GM21529 (cell line): ENCODE measurements at regions not wholly inside any gene's neighbourhood (a gene's known extent, or its start where the extent isn't known, plus 50 kb on each side); places are given as distances from the start of the nearest gene placed in this dataset.

Experiments
- ATAC-seq: cut with Tn5 transposase; IDR thresholded peaks from one replicate; pipeline ENCODE4 v1.9.1; 2021; ENCODE audit not compliant: unreplicated experiment

- no peak for ATAC-seq
These were observed 605.6 kb upstream of the TEX47 start for GRCh38 chr7:89401099-89401498.

DNA sequence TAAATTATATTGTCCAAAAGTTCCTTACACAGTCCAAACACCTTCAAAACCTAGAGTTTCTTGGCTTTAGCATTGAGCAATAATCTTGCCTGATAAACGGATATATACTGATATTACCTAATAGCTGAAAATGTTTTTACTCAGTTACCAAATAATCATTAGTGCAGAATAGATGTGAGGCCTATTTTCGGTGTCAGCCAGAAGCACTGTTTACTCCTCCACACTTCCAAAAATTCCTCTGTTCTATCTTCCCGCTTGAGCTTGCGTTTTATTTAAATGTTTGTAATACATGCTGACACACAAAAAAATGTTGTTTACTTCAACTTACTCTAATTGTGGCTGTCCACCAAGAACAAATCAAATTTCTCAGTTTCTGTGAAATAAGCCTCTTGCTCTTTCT is 606.2 kb upstream of the TEX47 start:
- no peak for ATAC-seq

DNA sequence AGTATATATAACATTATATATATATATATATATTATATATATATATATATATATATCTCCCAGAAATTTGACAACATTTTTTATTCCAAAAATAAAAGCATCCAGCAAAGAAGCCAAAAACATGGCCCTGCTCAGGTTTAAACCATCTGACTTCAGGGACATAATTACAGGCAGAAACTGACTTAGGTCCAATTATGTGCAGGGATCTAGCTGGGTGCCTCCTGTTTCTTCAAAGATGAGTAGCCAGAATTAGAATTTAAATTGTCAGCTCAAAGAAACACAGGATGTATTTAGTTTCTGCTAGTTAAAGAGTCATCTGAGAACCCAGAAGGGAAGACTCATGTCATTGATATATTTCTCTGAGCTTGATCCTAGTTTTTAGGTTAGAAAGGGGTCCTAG is 656.4 kb upstream of the TEX47 start:
- no peak for ATAC-seq

- ATAC-seq: no peak
These were observed 661.0 kb upstream of the TEX47 start for GRCh38 chr7:89456556-89456955.

GRCh38 chr7:89458114-89458513 is 662.6 kb upstream of the TEX47 start:
- ATAC-seq: no peak

GRCh38 chr7:89474456-89474855 is 678.9 kb upstream of the TEX47 start:
- no peak for ATAC-seq

DNA sequence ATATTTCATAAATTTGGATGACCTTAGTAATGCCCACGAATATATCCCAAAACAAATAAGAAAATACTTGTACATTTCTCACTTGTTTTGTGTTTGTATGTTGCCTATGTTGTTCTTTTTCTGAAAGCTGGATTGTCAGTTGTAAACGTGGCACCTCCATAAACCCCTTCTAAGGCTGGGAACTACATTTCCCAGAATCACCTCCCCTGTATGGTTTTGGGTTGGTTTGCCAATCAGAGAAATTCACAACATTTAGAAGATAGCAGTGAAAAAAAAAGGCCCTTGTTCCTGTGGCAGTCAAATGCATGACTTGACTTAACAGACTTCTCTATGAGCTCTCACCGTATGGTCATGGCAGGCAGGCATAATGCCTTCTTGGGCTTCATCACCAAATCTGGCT is 676.3 kb upstream of the STEAP1 start:
- ATAC-seq: no peak

GRCh38 chr7:89495704-89496103 is 658.6 kb upstream of the STEAP1 start:
- ATAC-seq: no peak

GRCh38 chr7:89500084-89500483 is 654.2 kb upstream of the STEAP1 start:
- no peak for ATAC-seq

DNA sequence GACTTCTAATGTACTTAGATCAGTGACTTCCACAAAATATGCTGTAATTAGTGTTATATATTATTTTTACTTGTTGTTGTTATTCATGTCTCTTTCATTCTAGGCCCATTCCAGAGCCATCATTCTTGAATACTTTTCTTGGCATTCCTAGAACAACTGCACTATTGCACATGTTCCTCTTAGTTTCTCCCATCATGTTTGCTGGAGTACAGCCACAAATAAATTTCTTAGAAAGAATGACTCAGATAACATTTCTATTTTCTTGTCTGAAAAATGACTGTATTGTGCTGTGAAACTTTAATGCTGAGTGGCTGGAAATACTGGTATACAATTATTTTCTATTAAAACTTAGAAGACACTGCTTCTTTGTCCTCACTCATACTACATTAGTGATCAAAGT is 651.0 kb upstream of the STEAP1 start:
- no peak for ATAC-seq

DNA sequence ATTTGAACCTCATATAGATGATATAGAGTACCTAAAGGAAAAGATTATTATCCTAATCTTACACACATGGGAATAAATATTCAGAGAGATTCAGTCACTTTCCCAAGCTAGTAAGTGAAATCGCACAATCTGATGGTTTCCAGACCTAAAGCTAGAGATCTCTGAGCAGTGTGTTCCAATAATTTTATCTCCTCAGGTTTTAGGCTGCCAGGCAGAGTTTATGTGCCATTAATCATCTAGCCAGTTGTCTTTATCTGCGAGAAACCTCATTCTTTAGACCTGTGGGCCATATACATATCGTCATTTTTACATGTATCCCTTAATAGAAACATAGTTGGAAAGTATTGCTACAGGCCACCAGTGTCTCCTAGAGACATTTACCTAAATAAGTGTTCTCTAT is 647.2 kb upstream of the STEAP1 start:
- ATAC-seq: no peak

DNA sequence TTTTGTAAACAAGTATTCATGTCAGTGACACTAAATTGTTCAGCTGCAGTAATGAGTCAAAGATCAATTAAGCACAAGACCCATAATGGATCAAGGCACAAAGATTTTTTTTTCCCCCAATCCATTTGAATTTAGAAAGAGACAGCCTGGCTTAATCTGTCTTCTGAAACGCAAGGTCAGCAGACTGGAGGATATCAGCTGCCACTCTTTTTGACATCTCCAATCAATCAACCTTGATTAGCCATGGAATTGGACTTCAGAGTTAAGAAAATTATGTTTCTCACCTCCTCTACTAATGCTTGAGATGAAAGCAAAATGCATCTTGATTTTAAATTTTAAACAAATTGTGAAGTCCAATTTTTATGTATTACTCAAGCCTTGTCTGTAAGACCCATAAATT is 642.4 kb upstream of the STEAP1 start:
- ATAC-seq: no peak

DNA sequence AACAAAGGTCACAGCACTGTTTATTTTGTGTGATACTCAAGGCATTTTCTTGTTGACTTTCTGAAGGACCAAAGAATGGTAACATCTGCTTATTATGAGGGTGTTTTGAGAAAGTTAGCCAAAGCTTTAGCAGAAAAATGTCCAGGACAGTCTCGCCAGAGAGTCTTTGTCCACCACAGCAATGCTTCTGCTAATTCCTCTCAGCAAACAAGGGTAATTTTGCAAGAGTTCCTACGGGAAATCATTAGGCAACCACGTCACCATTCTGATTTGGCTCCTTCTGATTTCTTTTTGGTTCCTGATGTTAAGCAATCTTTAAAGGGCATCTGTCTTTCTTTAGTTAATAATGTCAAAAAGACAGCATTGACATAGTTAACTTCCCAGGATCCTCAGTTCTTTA is 639.3 kb upstream of the STEAP1 start:
- no peak for ATAC-seq

- no peak for ATAC-seq
These were observed 636.5 kb upstream of the STEAP1 start for GRCh38 chr7:89517815-89518214.

GRCh38 chr7:89549768-89550167 is 604.5 kb upstream of the STEAP1 start:
- no peak for ATAC-seq

GRCh38 chr7:89554209-89554608 is 600.1 kb upstream of the STEAP1 start:
- no peak for ATAC-seq

DNA sequence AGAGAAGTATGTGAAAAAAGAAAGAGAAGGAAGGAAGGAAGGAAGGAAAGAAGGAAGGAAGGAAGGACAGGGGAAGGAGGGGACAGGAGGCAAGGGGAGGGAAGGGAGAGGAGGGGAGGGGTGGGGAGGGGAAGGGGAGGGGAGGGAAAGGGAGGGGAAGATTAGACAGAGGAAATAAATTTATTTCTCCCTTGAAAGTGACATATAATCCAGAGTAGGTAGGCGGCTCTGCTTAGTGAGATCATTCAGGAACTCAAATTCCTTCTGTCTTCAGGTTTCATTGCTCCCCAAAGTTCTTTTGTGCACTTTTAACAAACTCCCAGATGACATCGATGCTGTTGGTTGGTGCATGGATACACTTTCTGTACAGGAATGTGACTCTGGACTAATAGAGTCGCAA is 594.7 kb upstream of the STEAP1 start:
- ATAC-seq: no peak

GRCh38 chr7:89563597-89563996 is 590.7 kb upstream of the STEAP1 start:
- no peak for ATAC-seq

DNA sequence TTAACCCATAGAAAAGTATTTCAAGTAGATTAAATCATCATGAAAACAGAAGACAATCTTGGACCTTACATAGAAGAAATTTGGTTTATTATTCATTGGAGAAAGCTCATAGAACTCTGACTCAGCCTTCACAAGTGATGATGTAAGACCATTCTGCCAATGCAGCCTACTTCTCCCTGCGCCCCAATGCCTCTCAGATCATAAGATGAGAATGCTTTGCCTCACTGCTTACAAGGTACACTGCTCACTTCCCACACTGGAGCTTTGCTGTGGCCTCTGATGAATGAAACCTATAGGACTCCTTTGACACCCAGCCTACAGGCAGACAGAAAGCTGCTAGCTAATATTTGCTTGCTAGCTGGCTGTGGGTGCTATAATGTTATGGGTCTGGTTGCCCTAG is 569.4 kb upstream of the STEAP1 start:
- ATAC-seq: no peak

GRCh38 chr7:89593125-89593524 is 561.1 kb upstream of the STEAP1 start:
- no peak for ATAC-seq

- no peak for ATAC-seq
These were observed 551.3 kb upstream of the STEAP1 start for GRCh38 chr7:89602984-89603383.

GRCh38 chr7:89605362-89605761 is 548.9 kb upstream of the STEAP1 start:
- ATAC-seq: no peak

GRCh38 chr7:89606511-89606910 is 547.8 kb upstream of the STEAP1 start:
- no peak for ATAC-seq

DNA sequence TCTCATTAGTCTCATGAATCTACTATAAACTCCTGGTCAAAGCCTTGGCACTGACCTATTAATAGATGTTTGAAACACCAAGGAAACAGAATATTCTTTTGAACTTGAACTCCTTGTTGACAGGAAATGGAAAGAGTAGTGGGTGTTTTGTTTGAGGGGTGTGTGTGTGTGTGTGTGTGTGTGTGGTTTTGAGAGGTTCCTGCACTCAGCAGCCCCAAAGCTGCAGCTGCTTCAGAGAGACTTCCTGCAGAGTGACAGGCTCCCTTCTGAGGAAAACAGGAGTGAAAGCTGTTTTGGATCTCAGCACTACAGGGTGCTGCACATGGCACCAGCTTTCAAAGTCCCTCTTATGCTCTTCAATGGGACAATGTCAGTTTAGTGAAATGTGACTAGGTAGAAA is 546.5 kb upstream of the STEAP1 start:
- no peak for ATAC-seq
